Gastroesophageal sphincter (tissue), 4 donors: ENCODE measurements at regions not wholly inside any gene's neighbourhood (a gene's known extent, or its start where the extent isn't known, plus 50 kb on each side); places are given as distances from the start of the nearest gene placed in this dataset.

Experiments
- ATAC-seq: fragments of 150-250 bp; one replicate; pipeline ENCODE4 v1.9.1; 2016; ENCODE audit warnings: mild to moderate bottlenecking, moderate library complexity
- H3K27ac ChIP-seq, 4 donors: fragments of 200-600 bp; sonication (generic) in 3 of 4; 1 replicate in 3 of 4; 2 replicates in 1 of 4; pipeline ENCODE4 v1.5.1; 2016 to 2019
- H3K27me3 ChIP-seq: fragments of 200-600 bp; sonication (generic); one replicate; pipeline ENCODE4 v1.5.1; 2019
- H3K36me3 ChIP-seq, 2 donors: fragments of 200-600 bp; sonication (generic); one replicate each; pipeline ENCODE4 v1.5.1; 2019; ENCODE audit warnings: control low read depth in 1 of 2
- H3K4me1 ChIP-seq, 3 donors: fragments of 200-600 bp; sonication (generic); 1 replicate in 2 of 3; 2 replicates in 1 of 3; pipeline ENCODE4 v1.5.1; 2016 to 2019; ENCODE audit warnings: control low read depth in 2 of 3
- H3K4me3 ChIP-seq, 2 donors: fragments of 200-600 bp; sonication (generic); one replicate each; pipeline ENCODE4 v1.5.1; 2019; ENCODE audit warnings: mild to moderate bottlenecking in 1 of 2, moderate library complexity in 1 of 2
- H3K9me3 ChIP-seq, 3 donors: fragments of 200-600 bp; sonication (generic); one replicate each; pipeline ENCODE4 v1.5.1; 2017 to 2019; ENCODE audit warnings: control low read depth in 2 of 3
- EP300 ChIP-seq: sonication (generic); formaldehyde crosslinking; IDR thresholded peaks from one replicate; pipeline ENCODE4 v1.6.1; 2017; ENCODE audit warnings: antibody characterized with exemption, mild to moderate bottlenecking
- POLR2A ChIP-seq, 2 donors: fragments of 450-650 bp; IDR thresholded peaks; one replicate each; pipeline ENCODE4 v1.6.1; 2017; ENCODE audit warnings: antibody characterized with exemption in 2 of 2, mild to moderate bottlenecking in 2 of 2, moderate library complexity in 1 of 2
- POLR2AphosphoS5 ChIP-seq: sonication (generic); formaldehyde crosslinking; IDR thresholded peaks from one replicate; pipeline ENCODE4 v1.6.1; 2017; ENCODE audit warnings: antibody characterized with exemption
- WGBS, 2 donors: methylation state at CpG; one replicate each; pipeline ENCODE4 v1.1.5; 2018; ENCODE audit warnings: low coverage in 1 of 2; 5-methylcytosine and 5-hydroxymethylcytosine counted together
- TF ChIP-seq, protein P1 (sequence below), 4 experiments: fragments of 200-600 bp in 2 of 4; fragments of 450-650 bp in 2 of 4; sonication (generic) in 1 of 4; IDR thresholded peaks; one replicate each; pipeline ENCODE4 v1.5.1; 2017 to 2019; ENCODE audit warnings: antibody characterized with exemption in 4 of 4, mild to moderate bottlenecking in 2 of 4, moderate library complexity in 2 of 4

DNA sequence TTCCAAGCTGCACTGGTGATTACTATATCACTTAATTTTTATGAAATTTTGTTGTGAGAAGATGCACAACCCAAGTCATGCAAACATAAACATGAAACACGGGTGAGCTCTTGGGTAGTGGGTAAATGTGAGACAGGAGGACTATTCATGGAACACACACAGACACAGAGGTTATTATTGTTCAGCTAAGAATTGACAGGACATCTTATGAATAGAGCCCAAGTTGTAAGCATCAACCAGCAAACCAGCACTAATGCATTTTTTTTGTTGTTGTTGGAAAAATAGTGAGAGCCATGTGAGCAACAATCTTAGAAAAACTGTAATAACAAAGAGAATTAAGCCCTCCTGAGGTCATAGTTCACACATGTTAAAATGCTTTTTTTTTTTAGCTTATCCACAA lies 1179.7 kb downstream of the GATA3 start:
- no peak for ATAC-seq
- WGBS, 2 donors = 22 to 33% methylated on average over 1 of the region's 1 CpG
- no peak overlapping the region for H3K4me3 ChIP-seq
- TF ChIP-seq POLR2AphosphoS5 (no peak), POLR2A (IDR thresholded peaks at IDR 0.05) (no peak), EP300 (no peak)
- TF ChIP-seq, protein P1, sequence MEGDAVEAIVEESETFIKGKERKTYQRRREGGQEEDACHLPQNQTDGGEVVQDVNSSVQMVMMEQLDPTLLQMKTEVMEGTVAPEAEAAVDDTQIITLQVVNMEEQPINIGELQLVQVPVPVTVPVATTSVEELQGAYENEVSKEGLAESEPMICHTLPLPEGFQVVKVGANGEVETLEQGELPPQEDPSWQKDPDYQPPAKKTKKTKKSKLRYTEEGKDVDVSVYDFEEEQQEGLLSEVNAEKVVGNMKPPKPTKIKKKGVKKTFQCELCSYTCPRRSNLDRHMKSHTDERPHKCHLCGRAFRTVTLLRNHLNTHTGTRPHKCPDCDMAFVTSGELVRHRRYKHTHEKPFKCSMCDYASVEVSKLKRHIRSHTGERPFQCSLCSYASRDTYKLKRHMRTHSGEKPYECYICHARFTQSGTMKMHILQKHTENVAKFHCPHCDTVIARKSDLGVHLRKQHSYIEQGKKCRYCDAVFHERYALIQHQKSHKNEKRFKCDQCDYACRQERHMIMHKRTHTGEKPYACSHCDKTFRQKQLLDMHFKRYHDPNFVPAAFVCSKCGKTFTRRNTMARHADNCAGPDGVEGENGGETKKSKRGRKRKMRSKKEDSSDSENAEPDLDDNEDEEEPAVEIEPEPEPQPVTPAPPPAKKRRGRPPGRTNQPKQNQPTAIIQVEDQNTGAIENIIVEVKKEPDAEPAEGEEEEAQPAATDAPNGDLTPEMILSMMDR (IDR thresholded peaks at IDR 0.05) = no peak
- H3K27ac ChIP-seq = no peak overlapping the region
- H3K27me3 ChIP-seq = peaks cover 57% of the 10 kb centered on the region
- H3K36me3 ChIP-seq = no peaks in the 10 kb centered on the region
- no peaks in the 10 kb centered on the region for H3K4me1 ChIP-seq
- no peaks in the 10 kb centered on the region for H3K9me3 ChIP-seq

DNA sequence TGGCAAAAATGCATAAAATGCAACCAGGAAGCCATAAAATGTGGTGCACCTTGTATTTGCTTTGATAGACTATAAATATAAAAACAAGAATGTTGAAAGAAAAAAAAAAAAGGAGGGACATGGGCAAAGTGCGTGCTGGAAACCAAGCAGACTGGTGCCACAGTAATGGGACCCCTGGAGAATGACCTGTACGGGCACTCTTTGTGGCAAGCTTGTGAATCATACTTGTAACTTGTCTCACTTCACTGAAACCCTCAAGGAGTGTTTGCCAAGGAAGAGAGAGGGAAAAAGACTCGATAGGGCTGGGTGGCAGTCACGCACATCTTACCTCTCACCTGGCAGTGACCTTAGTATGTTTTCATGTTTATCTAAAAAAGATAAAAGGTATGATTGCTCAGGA lies 1183.6 kb downstream of the GATA3 start:
- 79 to 84% methylated on average over 4 of the region's 4 CpGs for WGBS, 2 donors
- ATAC-seq = no peak
- H3K27me3 ChIP-seq = peaks cover 40% of the 10 kb centered on the region
- no peak for TF ChIP-seq POLR2A (IDR thresholded peaks at IDR 0.05)
- TF ChIP-seq, protein P1 (IDR thresholded peaks at IDR 0.05) = no peak
- no peak for TF ChIP-seq EP300
- no peak for TF ChIP-seq POLR2AphosphoS5
- H3K4me3 ChIP-seq = no peak overlapping the region
- H3K9me3 ChIP-seq = no peaks in the 10 kb centered on the region
- no peaks in the 10 kb centered on the region for H3K4me1 ChIP-seq
- H3K36me3 ChIP-seq = no peaks in the 10 kb centered on the region
- no peak overlapping the region for H3K27ac ChIP-seq

- Histone ChIP-seq H3K4me3 (no peak overlapping the region), H3K27me3 (peaks cover 47% of the 10 kb centered on the region), H3K27ac (no peak overlapping the region), H3K4me1 (no peaks in the 10 kb centered on the region), H3K36me3 (no peaks in the 10 kb centered on the region), H3K9me3 (no peaks in the 10 kb centered on the region)
- 26 to 60% methylated on average over 3 to 8 of the region's 8 CpGs for WGBS, 2 donors
- no peak for TF ChIP-seq EP300
- no peak for TF ChIP-seq POLR2AphosphoS5
- TF ChIP-seq, protein P1 (IDR thresholded peaks at IDR 0.05) = no peak
- no peak for TF ChIP-seq POLR2A (IDR thresholded peaks at IDR 0.05)
- ATAC-seq = no peak
These were observed 1184.8 kb downstream of the GATA3 start for GRCh38 chr10:9239298-9239697.

DNA sequence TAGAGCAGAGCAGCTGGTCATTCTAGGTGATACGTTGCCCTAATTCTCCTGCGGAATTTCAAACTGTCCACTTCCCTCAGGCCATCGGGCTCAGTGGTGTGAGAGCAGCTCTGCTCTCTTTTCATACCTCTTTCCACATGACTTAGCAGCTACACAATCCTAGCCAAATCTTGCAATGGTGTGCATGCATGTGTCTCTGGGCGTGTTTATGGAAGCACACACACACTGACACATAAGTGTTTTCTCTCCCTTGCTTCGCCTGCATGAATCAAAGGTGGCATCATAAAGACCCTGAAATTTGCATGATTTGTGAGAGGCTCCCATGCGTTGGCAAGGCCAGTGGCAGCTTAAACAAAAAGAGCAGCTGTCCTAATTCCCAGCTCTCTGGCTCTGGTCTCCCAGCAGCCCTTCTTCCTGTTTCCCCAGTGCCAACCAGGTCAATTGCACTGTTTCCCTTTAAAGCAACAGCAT lies 1189.5 kb downstream of the GATA3 start:
- Histone ChIP-seq H3K4me1 (no peaks in the 10 kb centered on the region), H3K9me3 (no peaks in the 10 kb centered on the region), H3K36me3 (no peaks in the 10 kb centered on the region), H3K4me3 (no peak overlapping the region), H3K27ac (no peak overlapping the region), H3K27me3 (peaks cover 12% of the 10 kb centered on the region)
- no peak for ATAC-seq
- 71 to 77% methylated on average over 3 to 6 of the region's 6 CpGs for WGBS, 2 donors
- TF ChIP-seq EP300 = no peak
- no peak for TF ChIP-seq POLR2A (IDR thresholded peaks at IDR 0.05)
- TF ChIP-seq, protein P1 (IDR thresholded peaks at IDR 0.05) = no peak
- TF ChIP-seq POLR2AphosphoS5 = no peak

- no peaks in the 10 kb centered on the region for H3K36me3 ChIP-seq
- H3K4me3 ChIP-seq = no peak overlapping the region
- no peak overlapping the region for H3K27ac ChIP-seq
- H3K27me3 ChIP-seq = peaks cover 12% of the 10 kb centered on the region
- 33 to 50% methylated on average over 1 of the region's 1 CpG for WGBS, 2 donors
- no peaks in the 10 kb centered on the region for H3K9me3 ChIP-seq
- no peak for ATAC-seq
- TF ChIP-seq, protein P1 (IDR thresholded peaks at IDR 0.05) = no peak
- no peak for TF ChIP-seq POLR2AphosphoS5
- TF ChIP-seq EP300 = no peak
- no peak for TF ChIP-seq POLR2A (IDR thresholded peaks at IDR 0.05)
- no peaks in the 10 kb centered on the region for H3K4me1 ChIP-seq
These were observed 1190.4 kb downstream of the GATA3 start for GRCh38 chr10:9244864-9245263.
